ENCODE measurements at regions not wholly inside any gene's neighbourhood (a gene's known extent, or its start where the extent isn't known, plus 50 kb on each side); places are given as distances from the start of the nearest gene placed in this dataset.

GRCh38 chr5:164345173-164345849 lies 839.9 kb downstream of the MAT2B start:
- Histone ChIP-seq H3K27ac (ENCODE audit: low read depth, low read length, poor library complexity, severe bottlenecking) (no peak overlapping the region), H2AFZ (ENCODE audit: low read length) (no peak overlapping the region), H3K4me2 (ENCODE audit: low read length) (no peak overlapping the region), H3K4me3 (ENCODE audit: low read depth, low read length, poor library complexity, severe bottlenecking) (no peak overlapping the region), H3K9me2 (ENCODE audit: insufficient read depth, low read length) (no peaks in the 10 kb centered on the region), H3K9me3 (ENCODE audit: low read length) (no peaks in the 10 kb centered on the region), H3K79me2 (ENCODE audit: insufficient read depth, low read depth, low read length) (no peaks in the 10 kb centered on the region), H4K20me1 (ENCODE audit: insufficient read depth, low read length) (no peaks in the 10 kb centered on the region), H3K36me3 (ENCODE audit: insufficient read depth, low read length) (no peaks in the 10 kb centered on the region), H3K4me1 (ENCODE audit: insufficient read depth, low read length, poor library complexity, severe bottlenecking) (no peaks in the 10 kb centered on the region)
- POLR2A ChIA-PET, result interaction anchor here (0.5 to 1.7 kb wide), 3 partner anchors 8 to 59 kb away, joined by 3 to 5 read pairs (median 4); no protein-coding TSS in a partner anchor
- DNase-seq (ENCODE audit: low spot score), result no peak
- CTCF ChIA-PET (ENCODE audit: unreplicated experiment), result no interaction called here
- TF ChIP-seq EZH2phosphoT487 (IDR thresholded peaks at IDR 0.05; ENCODE audit: borderline replicate concordance, low read depth, low read length) (no peak), CTCF (conservative IDR thresholded peaks at IDR 0.05; ENCODE audit: low read length) (no peak)
- BruUV-seq (replicated peaks), result no TSS peak
- intact Hi-C loops (cut with micrococcal nuclease; ENCODE audit: unreplicated experiment), result no loop called here

GRCh38 chr5:164345853-164346252 lies 840.4 kb downstream of the MAT2B start:
- CTCF ChIA-PET (ENCODE audit: unreplicated experiment), result no interaction called here
- BruUV-seq (replicated peaks), result no TSS peak
- H2AFZ ChIP-seq (ENCODE audit: low read length), result no peak overlapping the region

More at GRCh38 chr5:164345853-164346252, 840.4 kb downstream of the MAT2B start:
- Histone ChIP-seq H3K36me3 (ENCODE audit: insufficient read depth, low read length) (no peaks in the 10 kb centered on the region), H3K4me2 (ENCODE audit: low read length) (no peak overlapping the region), H4K20me1 (ENCODE audit: insufficient read depth, low read length) (no peaks in the 10 kb centered on the region), H3K4me3 (ENCODE audit: low read depth, low read length, poor library complexity, severe bottlenecking) (no peak overlapping the region), H3K79me2 (ENCODE audit: insufficient read depth, low read depth, low read length) (no peaks in the 10 kb centered on the region), H3K4me1 (ENCODE audit: insufficient read depth, low read length, poor library complexity, severe bottlenecking) (no peaks in the 10 kb centered on the region), H3K27ac (ENCODE audit: low read depth, low read length, poor library complexity, severe bottlenecking) (no peak overlapping the region), H3K9me3 (ENCODE audit: low read length) (no peaks in the 10 kb centered on the region), H3K9me2 (ENCODE audit: insufficient read depth, low read length) (no peaks in the 10 kb centered on the region)
- POLR2A ChIA-PET, result interaction anchor here (0.6 to 1.7 kb wide), 4 partner anchors 9 to 427 kb away, joined by 3 to 5 read pairs (median 4); no protein-coding TSS in a partner anchor
- TF ChIP-seq CTCF (conservative IDR thresholded peaks at IDR 0.05; ENCODE audit: low read length) (no peak), EZH2phosphoT487 (IDR thresholded peaks at IDR 0.05; ENCODE audit: borderline replicate concordance, low read depth, low read length) (no peak)
- intact Hi-C loops (cut with micrococcal nuclease; ENCODE audit: unreplicated experiment), result no loop called here
- no peak for DNase-seq (ENCODE audit: low spot score)
